ENCODE measurements at regions not wholly inside any gene's neighbourhood (a gene's known extent, or its start where the extent isn't known, plus 50 kb on each side); places are given as distances from the start of the nearest gene placed in this dataset.

DNA sequence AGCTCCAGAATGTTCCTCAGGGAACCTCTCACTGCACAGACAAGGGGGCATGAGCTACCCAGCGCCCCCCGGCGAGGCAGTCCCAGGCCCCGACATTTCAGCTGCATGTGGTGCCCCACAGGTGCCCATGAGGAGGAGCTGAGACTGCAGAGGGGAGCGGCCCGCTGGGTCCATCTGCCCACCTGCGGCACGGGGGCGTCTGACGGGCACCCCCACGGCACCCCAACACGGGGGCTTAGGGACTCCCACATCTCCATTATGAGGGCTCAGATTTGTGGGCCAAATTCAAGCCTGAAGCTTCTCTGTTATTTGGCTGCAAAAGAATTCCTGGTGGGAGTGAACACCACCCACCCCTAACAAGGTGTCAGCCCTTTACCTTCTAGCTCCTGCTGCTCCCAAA is 258.4 kb downstream of the UACA start:
- no peak for TF ChIP-seq GABPA (IDR thresholded peaks at IDR 0.05; ENCODE audit: low read depth)
- TF ChIP-seq, protein P1, sequence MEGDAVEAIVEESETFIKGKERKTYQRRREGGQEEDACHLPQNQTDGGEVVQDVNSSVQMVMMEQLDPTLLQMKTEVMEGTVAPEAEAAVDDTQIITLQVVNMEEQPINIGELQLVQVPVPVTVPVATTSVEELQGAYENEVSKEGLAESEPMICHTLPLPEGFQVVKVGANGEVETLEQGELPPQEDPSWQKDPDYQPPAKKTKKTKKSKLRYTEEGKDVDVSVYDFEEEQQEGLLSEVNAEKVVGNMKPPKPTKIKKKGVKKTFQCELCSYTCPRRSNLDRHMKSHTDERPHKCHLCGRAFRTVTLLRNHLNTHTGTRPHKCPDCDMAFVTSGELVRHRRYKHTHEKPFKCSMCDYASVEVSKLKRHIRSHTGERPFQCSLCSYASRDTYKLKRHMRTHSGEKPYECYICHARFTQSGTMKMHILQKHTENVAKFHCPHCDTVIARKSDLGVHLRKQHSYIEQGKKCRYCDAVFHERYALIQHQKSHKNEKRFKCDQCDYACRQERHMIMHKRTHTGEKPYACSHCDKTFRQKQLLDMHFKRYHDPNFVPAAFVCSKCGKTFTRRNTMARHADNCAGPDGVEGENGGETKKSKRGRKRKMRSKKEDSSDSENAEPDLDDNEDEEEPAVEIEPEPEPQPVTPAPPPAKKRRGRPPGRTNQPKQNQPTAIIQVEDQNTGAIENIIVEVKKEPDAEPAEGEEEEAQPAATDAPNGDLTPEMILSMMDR (IDR thresholded peaks at IDR 0.05; ENCODE audit: insufficient read depth, low read length): no peak
- TF ChIP-seq POLR2AphosphoS5 (IDR thresholded peaks at IDR 0.05; ENCODE audit: low read depth): no peak
